B cell (primary cell): ENCODE measurements at regions not wholly inside any gene's neighbourhood (a gene's known extent, or its start where the extent isn't known, plus 50 kb on each side); places are given as distances from the start of the nearest gene placed in this dataset.

ENCODE experiments used
- ATAC-seq: fragments of 200-7000 bp; cut with Tn5 transposase; one replicate; pipeline ENCODE4 v1.10.0; 2021; ENCODE audit warnings: low read depth, mild to moderate bottlenecking, moderate number of reproducible peaks, moderate library complexity
- CTCF ChIA-PET: fragments of 350-600 bp; sonication (Branson Sonifier 250); formaldehyde crosslinking; loops from one replicate; lab custom pipeline; 2021; ENCODE audit warnings: antibody characterized with exemption, inconsistent platforms; lab: Charles Lee
- POLR2A ChIA-PET: fragments of 350-600 bp; sonication (Branson Sonifier 250); formaldehyde crosslinking; loops from one replicate; lab custom pipeline; 2021; ENCODE audit warnings: antibody characterized with exemption; lab: Charles Lee
- DNase-seq: peaks from one replicate; pipeline ENCODE4 v3.0.0; 2013
- H2AFZ ChIP-seq: 2 replicates; pipeline ENCODE4 v1.6.1; 2012; ENCODE audit warnings: mild to moderate bottlenecking, low read depth, low read length; ENCODE audit not compliant: insufficient read depth, poor library complexity, severe bottlenecking
- H3K27ac ChIP-seq, 2 donors: 1 replicate in 1 of 2; 2 replicates in 1 of 2; pipeline ENCODE4 v1.5.1; 2012 to 2013; ENCODE audit warnings: low read length in 2 of 2, mild to moderate bottlenecking in 2 of 2, moderate library complexity in 1 of 2
- H3K27me3 ChIP-seq, 4 experiments: fragments of 200-600 bp in 1 of 4; sonication (generic) in 1 of 4; replicated peaks in 1 of 4; 1 replicate in 2 of 4; 2 replicates in 2 of 4; pipeline versions ENCODE4 v1.6.1 to v1.7.0; 2013 to 2016; ENCODE audit warnings: low read length in 3 of 4, mild to moderate bottlenecking in 2 of 4, mixed read lengths in 1 of 4, moderate library complexity in 1 of 4; ENCODE audit not compliant: insufficient read depth in 4 of 4, control insufficient read depth in 3 of 4; ENCODE audit errors: control extremely low read depth in 1 of 4
- H3K36me3 ChIP-seq, 2 experiments: replicated peaks in 1 of 2; 1 replicate in 1 of 2; 2 replicates in 1 of 2; pipeline versions ENCODE4 v1.6.1 to v1.7.1; 2013; ENCODE audit warnings: low read length in 1 of 2; ENCODE audit not compliant: insufficient read depth in 2 of 2, control insufficient read depth in 1 of 2; ENCODE audit errors: control extremely low read depth in 1 of 2, extremely low read depth in 1 of 2
- H3K4me1 ChIP-seq, 2 donors: fragments of 200-600 bp in 1 of 2; sonication (generic) in 1 of 2; 1 replicate in 1 of 2; 2 replicates in 1 of 2; pipeline versions ENCODE4 v1.5.1 to v1.6.1; 2013 to 2017; ENCODE audit warnings: low read length in 2 of 2; ENCODE audit not compliant: control insufficient read depth in 2 of 2, insufficient read depth in 2 of 2
- H3K4me2 ChIP-seq: replicated peaks from 2 replicates; pipeline ENCODE3; 2012; ENCODE audit warnings: mild to moderate bottlenecking, low read depth, low read length; ENCODE audit not compliant: poor library complexity, severe bottlenecking
- H3K4me3 ChIP-seq, 5 experiments: fragments of 200-600 bp in 1 of 5; sonication (generic) in 1 of 5; 1 replicate in 3 of 5; 2 replicates in 2 of 5; pipeline versions ENCODE4 v1.5.1 to v1.7.0; 2011 to 2016; ENCODE audit warnings: low read length in 4 of 5, mild to moderate bottlenecking in 4 of 5, low read depth in 2 of 5, control low read depth in 1 of 5, moderate library complexity in 1 of 5; ENCODE audit not compliant: insufficient read depth in 1 of 5; ENCODE audit errors: control extremely low read depth in 1 of 5, extremely low read depth in 1 of 5
- H3K79me2 ChIP-seq: fragments of 200-600 bp; sonication (generic); one replicate; pipeline ENCODE4 v1.6.0; 2016; ENCODE audit warnings: low read length; ENCODE audit not compliant: control insufficient read depth, insufficient read depth
- H3K9ac ChIP-seq: fragments of 200-600 bp; sonication (generic); 2 replicates; pipeline ENCODE4 v1.6.1; 2017; ENCODE audit warnings: mild to moderate bottlenecking, low read length, moderate library complexity
- H3K9me3 ChIP-seq, 3 donors: one replicate each; pipeline versions ENCODE4 v1.6.1 to v1.7.1; 2013; ENCODE audit warnings: low read length in 2 of 3; ENCODE audit not compliant: control insufficient read depth in 2 of 3, insufficient read depth in 1 of 3; ENCODE audit errors: control extremely low read depth in 1 of 3
- H4K20me1 ChIP-seq: 2 replicates; pipeline ENCODE4 v1.6.0; 2012; ENCODE audit warnings: mild to moderate bottlenecking, low read length; ENCODE audit not compliant: insufficient read depth, control insufficient read depth, poor library complexity, severe bottlenecking
- H3K27ac Mint-ChIP-seq: one replicate; pipeline ENCODE4 v1.8.0; 2021; ENCODE audit warnings: mixed read lengths
- H3K27me3 Mint-ChIP-seq: one replicate; pipeline ENCODE4 v1.8.0; 2021; ENCODE audit warnings: mixed read lengths
- H3K4me1 Mint-ChIP-seq: one replicate; pipeline ENCODE4 v1.8.0; 2021; ENCODE audit warnings: mixed read lengths
- H3K4me3 Mint-ChIP-seq: one replicate; pipeline ENCODE4 v1.8.0; 2021; ENCODE audit warnings: mixed read lengths
- H3K9me3 Mint-ChIP-seq: one replicate; pipeline ENCODE4 v1.8.0; 2022; ENCODE audit warnings: mixed read lengths; ENCODE audit not compliant: insufficient read depth
- CTCF ChIP-seq: fragments of 200-600 bp; IDR thresholded peaks from one replicate; pipeline ENCODE4 v1.8.0; 2022; ENCODE audit warnings: antibody characterized with exemption, mild to moderate bottlenecking
- EZH2 ChIP-seq: IDR thresholded peaks from 2 replicates; pipeline ENCODE4 v1.6.1; 2012; ENCODE audit warnings: borderline replicate concordance, low read depth, mild to moderate bottlenecking, moderate library complexity, low read length; ENCODE audit not compliant: insufficient read depth, poor library complexity, severe bottlenecking
- WGBS: methylation state at CpG from one replicate; pipeline ENCODE4 v1.1.5; 2013; ENCODE audit warnings: missing lambda C conversion rate; ENCODE audit not compliant: insufficient coverage; 5-methylcytosine and 5-hydroxymethylcytosine counted together
- intact Hi-C: fragments of 100-400 bp; cut with micrococcal nuclease; formaldehyde crosslinking; loops from one replicate; pipeline ENCODE4 v1.10.0; 2022

- Histone ChIP-seq H2AFZ (no peak overlapping the region), H3K27ac (no peak overlapping the region), H3K79me2 (no peaks in the 10 kb centered on the region), H3K9ac (no peak overlapping the region), H3K36me3 (no peaks in the 10 kb centered on the region), H3K4me2 (no peak overlapping the region), H3K4me3 (no peak overlapping the region), H4K20me1 (no peaks in the 10 kb centered on the region), H3K4me1 (no peaks in the 10 kb centered on the region), H3K27me3 (no peaks in the 10 kb centered on the region), H3K9me3 (peaks cover 0 to 3% (median 0%) of the 10 kb centered on the region in 3 donors)
- ATAC-seq, result no peak
- no CpG with 5 or more reads among the region's 2 CpGs for WGBS
- Mint-ChIP-seq H3K27ac (no peak overlapping the region), H3K4me1 (no peaks in the 10 kb centered on the region), H3K4me3 (no peak overlapping the region), H3K27me3 (no peaks in the 10 kb centered on the region), H3K9me3 (no peaks in the 10 kb centered on the region)
- TF ChIP-seq CTCF, result no peak
- TF ChIP-seq EZH2, result no peak
- intact Hi-C loops, result no loop called here
- ChIA-PET POLR2A (no interaction called here), CTCF (no interaction called here)
- DNase-seq, result no peak
Observed at GRCh38 chr4:162341533-162341932, 177.7 kb upstream of the FSTL5 start.

- no peaks in the 10 kb centered on the region for H4K20me1 ChIP-seq
- ChIA-PET CTCF (no interaction called here), POLR2A (no interaction called here)
- Mint-ChIP-seq H3K4me1 (no peaks in the 10 kb centered on the region), H3K27ac (no peak overlapping the region), H3K4me3 (no peak overlapping the region), H3K27me3 (no peaks in the 10 kb centered on the region), H3K9me3 (no peaks in the 10 kb centered on the region)
- H3K79me2 ChIP-seq, result no peaks in the 10 kb centered on the region
- no peak overlapping the region for H3K4me3 ChIP-seq
- H3K27ac ChIP-seq, result no peak overlapping the region
- DNase-seq (no peak), ATAC-seq (no peak)
- no peak overlapping the region for H2AFZ ChIP-seq
- WGBS, result 100% methylated on average over 2 of the region's 3 CpGs
- H3K4me2 ChIP-seq, result no peak overlapping the region
- no peaks in the 10 kb centered on the region for H3K36me3 ChIP-seq
- no peaks in the 10 kb centered on the region for H3K4me1 ChIP-seq
- TF ChIP-seq CTCF (no peak), EZH2 (no peak)
- intact Hi-C loops, result no loop called here
- no peaks in the 10 kb centered on the region for H3K9me3 ChIP-seq
- no peaks in the 10 kb centered on the region for H3K27me3 ChIP-seq
- no peak overlapping the region for H3K9ac ChIP-seq
Observed at GRCh38 chr4:162323919-162324318, 160.1 kb upstream of the FSTL5 start.
